ENCODE measurements at regions not wholly inside any gene's neighbourhood (a gene's known extent, or its start where the extent isn't known, plus 50 kb on each side); places are given as distances from the start of the nearest gene placed in this dataset.
A peak's percentile ranks its signal among the peaks of the same experiment; 100 is the strongest.

DNA sequence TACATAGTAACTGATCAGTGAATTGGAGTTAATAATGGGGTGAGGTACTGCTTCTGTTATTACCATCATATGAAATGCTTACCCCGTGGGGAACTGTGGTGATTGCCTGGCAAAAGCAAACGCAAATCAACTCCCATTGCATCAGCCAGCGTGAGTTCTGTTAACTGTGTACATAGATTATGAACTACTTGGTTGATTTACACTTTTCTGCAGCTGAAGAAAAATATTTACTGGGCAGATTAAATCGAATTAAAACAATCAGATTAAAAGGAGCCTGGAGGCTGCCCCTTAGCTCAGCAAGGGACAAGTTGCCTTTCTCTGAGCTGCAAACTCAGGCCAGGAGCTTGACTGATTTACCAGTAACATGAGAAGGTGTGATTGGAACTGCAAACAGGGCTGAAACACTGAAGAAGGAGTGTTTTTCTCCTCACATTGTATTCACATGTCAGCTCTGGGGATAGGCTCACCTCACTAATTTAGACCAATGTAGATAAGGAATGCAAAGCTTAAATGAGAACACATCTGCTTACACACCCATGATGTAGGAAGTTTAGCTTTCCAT is 220.1 kb downstream of the OSR1 start:
- no peak for DNase-seq (ENCODE audit: low read depth)
- no peak overlapping the region for H3K4me3 ChIP-seq (ENCODE audit: low read length)
- TF ChIP-seq, protein P1, sequence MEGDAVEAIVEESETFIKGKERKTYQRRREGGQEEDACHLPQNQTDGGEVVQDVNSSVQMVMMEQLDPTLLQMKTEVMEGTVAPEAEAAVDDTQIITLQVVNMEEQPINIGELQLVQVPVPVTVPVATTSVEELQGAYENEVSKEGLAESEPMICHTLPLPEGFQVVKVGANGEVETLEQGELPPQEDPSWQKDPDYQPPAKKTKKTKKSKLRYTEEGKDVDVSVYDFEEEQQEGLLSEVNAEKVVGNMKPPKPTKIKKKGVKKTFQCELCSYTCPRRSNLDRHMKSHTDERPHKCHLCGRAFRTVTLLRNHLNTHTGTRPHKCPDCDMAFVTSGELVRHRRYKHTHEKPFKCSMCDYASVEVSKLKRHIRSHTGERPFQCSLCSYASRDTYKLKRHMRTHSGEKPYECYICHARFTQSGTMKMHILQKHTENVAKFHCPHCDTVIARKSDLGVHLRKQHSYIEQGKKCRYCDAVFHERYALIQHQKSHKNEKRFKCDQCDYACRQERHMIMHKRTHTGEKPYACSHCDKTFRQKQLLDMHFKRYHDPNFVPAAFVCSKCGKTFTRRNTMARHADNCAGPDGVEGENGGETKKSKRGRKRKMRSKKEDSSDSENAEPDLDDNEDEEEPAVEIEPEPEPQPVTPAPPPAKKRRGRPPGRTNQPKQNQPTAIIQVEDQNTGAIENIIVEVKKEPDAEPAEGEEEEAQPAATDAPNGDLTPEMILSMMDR (IDR thresholded peaks at IDR 0.05; ENCODE audit: insufficient read depth, low read depth, low read length, missing control alignments): no peak

GRCh38 chr2:19137433-19137832 is 221.0 kb downstream of the OSR1 start:
- TF ChIP-seq, protein P1 (IDR thresholded peaks at IDR 0.05; ENCODE audit: insufficient read depth, low read depth, low read length, missing control alignments): no peak
- no peak overlapping the region for H3K4me3 ChIP-seq (ENCODE audit: low read length)
- DNase-seq (ENCODE audit: low read depth): no peak

DNA sequence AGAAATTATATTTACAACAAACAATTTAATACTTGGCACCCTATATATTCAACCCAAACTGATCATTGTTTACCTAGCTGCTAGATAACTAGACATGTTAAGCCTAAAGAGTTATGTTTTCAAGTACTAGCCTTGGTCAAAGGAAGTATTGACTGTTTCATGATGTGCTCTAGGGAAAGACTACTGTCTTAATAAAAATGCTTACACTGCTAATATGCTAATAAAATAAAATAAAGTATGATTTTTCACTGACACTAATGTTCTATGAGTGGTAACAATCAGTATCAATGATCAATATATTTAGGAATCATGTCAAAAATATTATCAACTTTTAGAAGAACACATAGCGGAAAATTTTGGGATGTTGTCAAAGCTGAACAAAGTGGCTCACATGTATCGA is 225.5 kb downstream of the OSR1 start:
- no peak for DNase-seq (ENCODE audit: low read depth)
- TF ChIP-seq, protein P1 (IDR thresholded peaks at IDR 0.05; ENCODE audit: insufficient read depth, low read depth, low read length, missing control alignments): no peak
- no peak overlapping the region for H3K4me3 ChIP-seq (ENCODE audit: low read length)

- H3K4me3 ChIP-seq (ENCODE audit: low read length): no peak overlapping the region
- peak; percentile 24 for DNase-seq (ENCODE audit: low read depth)
- TF ChIP-seq, protein P1 (IDR thresholded peaks at IDR 0.05; ENCODE audit: insufficient read depth, low read depth, low read length, missing control alignments): no peak
Observed at GRCh38 chr2:19131871-19132270, 226.6 kb downstream of the OSR1 start.

GRCh38 chr2:19128148-19128547 is 230.3 kb downstream of the OSR1 start:
- H3K4me3 ChIP-seq (ENCODE audit: low read length): no peak overlapping the region
- no peak for DNase-seq (ENCODE audit: low read depth)
- TF ChIP-seq, protein P1 (IDR thresholded peaks at IDR 0.05; ENCODE audit: insufficient read depth, low read depth, low read length, missing control alignments): no peak

GRCh38 chr2:19127616-19128015 is 230.8 kb downstream of the OSR1 start:
- DNase-seq (ENCODE audit: low read depth): no peak
- no peak overlapping the region for H3K4me3 ChIP-seq (ENCODE audit: low read length)
- TF ChIP-seq, protein P1 (IDR thresholded peaks at IDR 0.05; ENCODE audit: insufficient read depth, low read depth, low read length, missing control alignments): no peak
